HG03571 (cell line): ENCODE measurements at regions not wholly inside any gene's neighbourhood (a gene's known extent, or its start where the extent isn't known, plus 50 kb on each side); places are given as distances from the start of the nearest gene placed in this dataset.

ENCODE experiments used
- ATAC-seq: cut with Tn5 transposase; IDR thresholded peaks from one replicate; pipeline ENCODE4 v1.9.1; 2021; ENCODE audit not compliant: unreplicated experiment

GRCh38 chr5:85813146-85813545 is 804.6 kb upstream of the COX7C start:
- no peak for ATAC-seq

- ATAC-seq, result no peak
These were observed 803.1 kb upstream of the COX7C start for GRCh38 chr5:85814596-85814995.

- ATAC-seq, result no peak
These were observed 794.0 kb upstream of the COX7C start for GRCh38 chr5:85823462-85824426.

GRCh38 chr5:85838781-85839180 is 779.0 kb upstream of the COX7C start:
- no peak for ATAC-seq

- ATAC-seq, result no peak
These were observed 776.1 kb upstream of the COX7C start for GRCh38 chr5:85841653-85842052.

- no peak for ATAC-seq
These were observed 774.2 kb upstream of the COX7C start for GRCh38 chr5:85843535-85843934.

- ATAC-seq, result no peak
These were observed 768.3 kb upstream of the COX7C start for GRCh38 chr5:85849411-85849810.

GRCh38 chr5:85865296-85865695 is 752.4 kb upstream of the COX7C start:
- no peak for ATAC-seq

- ATAC-seq, result no peak
These were observed 749.7 kb upstream of the COX7C start for GRCh38 chr5:85868070-85868469.

- no peak for ATAC-seq
These were observed 723.7 kb upstream of the COX7C start for GRCh38 chr5:85893996-85894395.

GRCh38 chr5:85896514-85896913 is 721.2 kb upstream of the COX7C start:
- ATAC-seq, result no peak

GRCh38 chr5:85906460-85906859 is 711.3 kb upstream of the COX7C start:
- no peak for ATAC-seq

GRCh38 chr5:85910335-85910734 is 707.4 kb upstream of the COX7C start:
- ATAC-seq, result no peak

- ATAC-seq, result no peak
These were observed 696.8 kb upstream of the COX7C start for GRCh38 chr5:85920984-85921383.

GRCh38 chr5:85921590-85921989 is 696.2 kb upstream of the COX7C start:
- no peak for ATAC-seq

GRCh38 chr5:85927632-85928031 is 690.1 kb upstream of the COX7C start:
- ATAC-seq, result no peak

- ATAC-seq, result no peak
These were observed 688.0 kb upstream of the COX7C start for GRCh38 chr5:85929713-85930112.

- no peak for ATAC-seq
These were observed 686.5 kb upstream of the COX7C start for GRCh38 chr5:85931220-85931619.

- ATAC-seq, result no peak
These were observed 679.5 kb upstream of the COX7C start for GRCh38 chr5:85938201-85938600.

- ATAC-seq, result no peak
These were observed 666.0 kb upstream of the COX7C start for GRCh38 chr5:85951707-85952210.

GRCh38 chr5:85952680-85953079 is 665.1 kb upstream of the COX7C start:
- no peak for ATAC-seq

- no peak for ATAC-seq
These were observed 650.1 kb upstream of the COX7C start for GRCh38 chr5:85967681-85968080.

- no peak for ATAC-seq
These were observed 645.2 kb upstream of the COX7C start for GRCh38 chr5:85972539-85972938.
